SK-N-SH treated with all-trans-retinoic acid at 6 μM for 48 hours (cell line): ENCODE measurements at regions not wholly inside any gene's neighbourhood (a gene's known extent, or its start where the extent isn't known, plus 50 kb on each side); places are given as distances from the start of the nearest gene placed in this dataset.

Experiments used
- ATAC-seq: fragments of 200-7000 bp; cut with Tn5 transposase; 3 replicates; pipeline ENCODE4 v1.9.1; 2020; ENCODE audit warnings: mild to moderate bottlenecking, moderate library complexity
- BACH2 ChIP-seq: fragments of 250-450 bp; sonication (Bioruptor Pico); IDR thresholded peaks from 2 replicates; pipeline ENCODE4 v1.9.0; 2021; ENCODE audit warnings: mild to moderate bottlenecking, borderline replicate concordance
- CSDC2 ChIP-seq: fragments of 250-450 bp; sonication (Bioruptor Pico); IDR thresholded peaks from 2 replicates; pipeline ENCODE4 v1.5.0; 2020; ENCODE audit warnings: mild to moderate bottlenecking, moderate library complexity
- ESRRG ChIP-seq: fragments of 250-450 bp; sonication (Bioruptor Pico); IDR thresholded peaks from 2 replicates; pipeline ENCODE4 v1.6.1; 2021; ENCODE audit warnings: mild to moderate bottlenecking
- GLIS3 ChIP-seq: fragments of 250-450 bp; sonication (Bioruptor Pico); IDR thresholded peaks from 2 replicates; pipeline ENCODE4 v1.5.0; 2020; ENCODE audit warnings: mild to moderate bottlenecking, moderate library complexity
- ISL1 ChIP-seq: fragments of 250-450 bp; sonication (Bioruptor Pico); IDR thresholded peaks from 2 replicates; pipeline ENCODE4 v2.1.2; 2022; ENCODE audit warnings: mild to moderate bottlenecking, moderate library complexity
- OSR1 ChIP-seq: fragments of 250-450 bp; sonication (Bioruptor Pico); IDR thresholded peaks from 2 replicates; pipeline ENCODE4 v1.8.0; 2022; ENCODE audit warnings: moderate library complexity, mild to moderate bottlenecking, inconsistent platforms
- PPARA ChIP-seq: fragments of 250-450 bp; sonication (Bioruptor Pico); IDR thresholded peaks from 2 replicates; pipeline ENCODE4 v1.5.0; 2020; ENCODE audit warnings: mild to moderate bottlenecking, borderline replicate concordance
- SNAI2 ChIP-seq: fragments of 250-450 bp; sonication (Bioruptor Pico); IDR thresholded peaks from 2 replicates; pipeline ENCODE4 v1.5.0; 2020; ENCODE audit warnings: mild to moderate bottlenecking, moderate library complexity
- TCF4 ChIP-seq: fragments of 250-450 bp; sonication (Bioruptor Pico); IDR thresholded peaks from 2 replicates; pipeline ENCODE4 v1.8.0; 2021; ENCODE audit warnings: mild to moderate bottlenecking, moderate library complexity, borderline replicate concordance
- TOX ChIP-seq: fragments of 250-450 bp; sonication (Bioruptor Pico); IDR thresholded peaks from 2 replicates; pipeline ENCODE4 v1.8.0; 2021; ENCODE audit warnings: mild to moderate bottlenecking, moderate library complexity, borderline replicate concordance
- TSHZ2 ChIP-seq: fragments of 250-450 bp; sonication (Bioruptor Pico); IDR thresholded peaks from 2 replicates; pipeline ENCODE4 v1.5.0; 2020; ENCODE audit warnings: mild to moderate bottlenecking, moderate library complexity
- ZC3H10 ChIP-seq: fragments of 250-450 bp; sonication (Bioruptor Pico); IDR thresholded peaks from 2 replicates; pipeline ENCODE4 v1.5.1; 2021; ENCODE audit warnings: mild to moderate bottlenecking, moderate library complexity
- ZFP3 ChIP-seq: fragments of 250-450 bp; sonication (Bioruptor Pico); IDR thresholded peaks from 2 replicates; pipeline ENCODE4 v1.5.0; 2020; ENCODE audit warnings: mild to moderate bottlenecking, moderate library complexity
- ZFP30 ChIP-seq: fragments of 450-650 bp; formaldehyde crosslinking; IDR thresholded peaks from 2 replicates; pipeline ENCODE4 v1.5.0; 2022; ENCODE audit warnings: mild to moderate bottlenecking, moderate library complexity
- ZNF70 ChIP-seq: fragments of 450-650 bp; formaldehyde crosslinking; IDR thresholded peaks from 2 replicates; pipeline ENCODE4 v1.5.0; 2020; ENCODE audit warnings: mild to moderate bottlenecking, moderate library complexity
- ZNF8 ChIP-seq: fragments of 450-650 bp; formaldehyde crosslinking; IDR thresholded peaks from 2 replicates; pipeline ENCODE4 v1.5.0; 2020; ENCODE audit warnings: mild to moderate bottlenecking, moderate library complexity
- TF ChIP-seq, protein P1 (sequence below): fragments of 250-450 bp; sonication (Bioruptor Pico); IDR thresholded peaks from 2 replicates; pipeline ENCODE4 v1.5.1; 2021; ENCODE audit warnings: mild to moderate bottlenecking, moderate library complexity
- TF ChIP-seq, protein P2 (sequence below): fragments of 250-450 bp; sonication (Bioruptor Pico); IDR thresholded peaks from 2 replicates; pipeline ENCODE4 v1.8.0; 2021; ENCODE audit warnings: low read depth, mild to moderate bottlenecking, moderate library complexity, borderline replicate concordance

- TF ChIP-seq, protein P1, sequence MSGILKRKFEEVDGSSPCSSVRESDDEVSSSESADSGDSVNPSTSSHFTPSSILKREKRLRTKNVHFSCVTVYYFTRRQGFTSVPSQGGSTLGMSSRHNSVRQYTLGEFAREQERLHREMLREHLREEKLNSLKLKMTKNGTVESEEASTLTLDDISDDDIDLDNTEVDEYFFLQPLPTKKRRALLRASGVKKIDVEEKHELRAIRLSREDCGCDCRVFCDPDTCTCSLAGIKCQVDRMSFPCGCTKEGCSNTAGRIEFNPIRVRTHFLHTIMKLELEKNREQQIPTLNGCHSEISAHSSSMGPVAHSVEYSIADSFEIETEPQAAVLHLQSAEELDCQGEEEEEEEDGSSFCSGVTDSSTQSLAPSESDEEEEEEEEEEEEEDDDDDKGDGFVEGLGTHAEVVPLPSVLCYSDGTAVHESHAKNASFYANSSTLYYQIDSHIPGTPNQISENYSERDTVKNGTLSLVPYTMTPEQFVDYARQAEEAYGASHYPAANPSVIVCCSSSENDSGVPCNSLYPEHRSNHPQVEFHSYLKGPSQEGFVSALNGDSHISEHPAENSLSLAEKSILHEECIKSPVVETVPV: no peak
- TF ChIP-seq PPARA (CRISPR knock-in tag) (no peak), CSDC2 (CRISPR knock-in tag) (no peak), ESRRG (CRISPR knock-in tag) (no peak), ZNF70 (CRISPR knock-in tag) (no peak), TOX (no peak), TSHZ2 (CRISPR knock-in tag) (no peak), GLIS3 (CRISPR knock-in tag) (no peak), ZFP3 (CRISPR knock-in tag) (no peak), ZC3H10 (no peak), ZFP30 (CRISPR knock-in tag) (no peak), BACH2 (CRISPR knock-in tag) (no peak), ZNF8 (no peak), SNAI2 (no peak), ISL1 (no peak)
- TF ChIP-seq, protein P2, sequence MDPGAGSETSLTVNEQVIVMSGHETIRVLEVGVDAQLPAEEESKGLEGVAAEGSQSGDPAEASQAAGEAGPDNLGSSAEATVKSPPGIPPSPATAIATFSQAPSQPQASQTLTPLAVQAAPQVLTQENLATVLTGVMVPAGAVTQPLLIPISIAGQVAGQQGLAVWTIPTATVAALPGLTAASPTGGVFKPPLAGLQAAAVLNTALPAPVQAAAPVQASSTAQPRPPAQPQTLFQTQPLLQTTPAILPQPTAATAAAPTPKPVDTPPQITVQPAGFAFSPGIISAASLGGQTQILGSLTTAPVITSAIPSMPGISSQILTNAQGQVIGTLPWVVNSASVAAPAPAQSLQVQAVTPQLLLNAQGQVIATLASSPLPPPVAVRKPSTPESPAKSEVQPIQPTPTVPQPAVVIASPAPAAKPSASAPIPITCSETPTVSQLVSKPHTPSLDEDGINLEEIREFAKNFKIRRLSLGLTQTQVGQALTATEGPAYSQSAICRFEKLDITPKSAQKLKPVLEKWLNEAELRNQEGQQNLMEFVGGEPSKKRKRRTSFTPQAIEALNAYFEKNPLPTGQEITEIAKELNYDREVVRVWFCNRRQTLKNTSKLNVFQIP (CRISPR knock-in tag): no peak
- ATAC-seq: peak; percentile 24; the same call in 1 of the 3 replicates
Measured at GRCh38 chr2:235394278-235394828, 99.5 kb upstream of the AGAP1 start.

DNA sequence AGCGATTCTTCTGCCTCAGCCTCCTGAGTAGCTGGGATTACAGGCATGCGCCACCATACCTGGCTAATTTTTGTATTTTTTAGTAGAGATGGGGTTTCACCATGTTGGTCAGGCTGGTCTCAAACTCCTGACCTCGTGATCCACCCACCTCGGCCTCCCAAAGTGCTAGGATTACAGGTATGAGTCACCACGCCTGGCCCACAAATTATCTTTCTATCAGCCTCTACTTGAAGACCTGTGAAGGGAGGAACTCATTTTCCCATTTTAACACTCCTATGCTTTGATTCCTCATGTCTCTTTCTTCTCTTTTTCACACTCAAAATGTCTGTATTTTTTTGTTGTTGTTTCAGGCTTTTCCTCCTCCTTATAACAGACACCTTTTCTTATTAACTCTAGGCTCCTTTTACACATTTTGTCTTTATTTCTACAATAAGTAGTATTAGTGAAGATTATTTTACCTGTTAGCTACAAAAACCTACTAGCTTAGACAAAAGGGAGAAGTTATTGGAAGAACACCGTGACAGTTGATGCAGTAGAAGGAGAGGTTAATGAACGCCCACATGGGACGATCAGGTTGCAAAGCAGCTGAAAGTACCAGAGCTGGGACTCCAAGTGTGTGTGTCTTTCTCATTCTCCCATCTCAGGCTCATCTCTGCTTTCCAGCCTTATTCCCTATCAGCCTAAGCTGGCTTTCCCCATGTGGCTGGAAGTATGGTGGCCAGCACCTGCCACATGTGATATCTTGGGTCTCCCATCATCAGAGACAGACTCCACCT, 97.6 kb upstream of the AGAP1 start:
- ATAC-seq: no peak
- TF ChIP-seq ZNF70 (CRISPR knock-in tag) (no peak), BACH2 (CRISPR knock-in tag) (no peak), TSHZ2 (CRISPR knock-in tag) (no peak), SNAI2 (no peak), ESRRG (CRISPR knock-in tag) (no peak), ISL1 (no peak), ZC3H10 (no peak), TCF4 (CRISPR knock-in tag) (no peak)
- TF ChIP-seq, protein P1: no peak

DNA sequence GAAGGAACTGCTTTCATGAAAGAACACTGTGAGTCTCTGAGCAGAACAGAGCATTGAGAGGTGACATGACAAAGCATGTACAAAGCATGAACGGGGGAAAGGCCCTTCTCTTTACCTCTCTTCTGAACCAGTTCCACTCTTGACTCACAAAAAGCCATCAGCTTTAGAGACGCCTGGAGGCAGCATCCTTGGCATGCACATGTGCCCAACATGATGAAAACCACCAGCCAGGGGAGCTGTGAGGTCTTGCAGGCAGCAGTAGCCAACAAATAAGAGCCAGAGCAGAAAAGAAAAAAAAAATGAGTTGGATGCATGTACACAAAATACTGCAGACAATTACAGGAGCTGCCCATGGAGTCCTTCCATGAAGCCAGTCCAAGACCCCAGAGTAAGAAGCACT, 95.5 kb upstream of the AGAP1 start:
- TF ChIP-seq CSDC2 (CRISPR knock-in tag) (no peak), ZNF70 (CRISPR knock-in tag) (no peak), OSR1 (CRISPR knock-in tag) (no peak)
- TF ChIP-seq, protein P1: no peak
- ATAC-seq: no peak
